T-helper 17 cell (primary cell): ENCODE measurements at regions not wholly inside any gene's neighbourhood (a gene's known extent, or its start where the extent isn't known, plus 50 kb on each side); places are given as distances from the start of the nearest gene placed in this dataset.
"Not testable (repeated sequence)": the region's sequence is repeated elsewhere in the genome, so short reads cannot be mapped to it uniquely, and the experiment has no call there.

ENCODE experiments used
- ATAC-seq: fragments of 150-1000 bp; cut with Tn5 transposase; 2 replicates; pipeline ENCODE4 v1.10.0; 2021; ENCODE audit warnings: mild to moderate bottlenecking, moderate library complexity
- DNase-seq, 3 donors: peaks; one replicate each; pipeline versions ENCODE4 v3.0.0 to v3.0.0-alpha.2; 2020 to 2021
- H3K9me3 ChIP-seq: one replicate; pipeline ENCODE4 v1.7.0; 2013; ENCODE audit warnings: low read length, mild to moderate bottlenecking; ENCODE audit not compliant: control insufficient read depth, poor library complexity, severe bottlenecking
- H3K27ac Mint-ChIP-seq: one replicate; pipeline ENCODE4 v1.8.0; 2022; ENCODE audit warnings: mild to moderate bottlenecking, moderate library complexity, mixed read lengths
- H3K27me3 Mint-ChIP-seq: one replicate; pipeline ENCODE4 v1.8.0; 2022; ENCODE audit warnings: mixed read lengths
- H3K36me3 Mint-ChIP-seq: one replicate; pipeline ENCODE4 v1.8.0; 2022; ENCODE audit warnings: low read depth, mixed read lengths
- H3K4me1 Mint-ChIP-seq: one replicate; pipeline ENCODE4 v1.8.0; 2022; ENCODE audit warnings: mild to moderate bottlenecking, mixed read lengths
- H3K4me3 Mint-ChIP-seq: one replicate; pipeline ENCODE4 v1.8.0; 2022; ENCODE audit warnings: mild to moderate bottlenecking, moderate library complexity, mixed read lengths

GRCh38 chr13:44306371-44307192 is 67.0 kb upstream of the SERP2 start:
- peaks cover 40% of the 10 kb centered on the region for H3K27me3 Mint-ChIP-seq
- H3K4me1 Mint-ChIP-seq = peaks cover 8% of the 10 kb centered on the region
- H3K4me3 Mint-ChIP-seq = no peak overlapping the region
- no peaks in the 10 kb centered on the region for H3K9me3 ChIP-seq
- ATAC-seq (peak; percentile 21), DNase-seq (no peak)
- peaks cover 3% of the 10 kb centered on the region for H3K36me3 Mint-ChIP-seq
- H3K27ac Mint-ChIP-seq = no peak overlapping the region

DNA sequence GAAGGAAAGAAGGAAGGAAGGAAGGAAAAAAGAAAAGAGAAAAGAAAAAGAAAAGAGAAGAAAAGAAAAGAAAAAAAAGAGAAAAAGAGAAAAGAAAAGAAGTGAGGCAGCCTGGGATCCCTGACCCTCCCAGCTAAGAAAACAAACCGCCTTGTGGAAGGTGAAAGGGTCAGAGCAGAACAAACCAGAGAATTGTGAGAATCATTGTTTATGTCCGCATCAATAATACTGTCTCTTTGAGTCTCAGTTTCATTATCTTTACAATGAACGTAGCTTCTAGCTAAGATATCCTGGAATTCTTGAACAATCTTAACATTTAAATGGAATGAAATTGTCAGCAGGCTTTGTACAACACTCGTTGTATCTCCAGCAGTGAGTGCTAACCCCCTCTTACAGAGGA is 66.4 kb upstream of the SERP2 start:
- H3K4me3 Mint-ChIP-seq = no peak overlapping the region
- no peak for DNase-seq
- no peak overlapping the region for H3K27ac Mint-ChIP-seq
- H3K9me3 ChIP-seq = no peaks in the 10 kb centered on the region
- peaks cover 3% of the 10 kb centered on the region for H3K36me3 Mint-ChIP-seq
- ATAC-seq = no peak
- peaks cover 8% of the 10 kb centered on the region for H3K4me1 Mint-ChIP-seq
- peaks cover 36% of the 10 kb centered on the region for H3K27me3 Mint-ChIP-seq

GRCh38 chr13:44307844-44308243 is 65.8 kb upstream of the SERP2 start:
- Mint-ChIP-seq H3K27me3 (peaks cover 37% of the 10 kb centered on the region), H3K36me3 (peaks cover 3% of the 10 kb centered on the region), H3K27ac (no peak overlapping the region), H3K4me3 (no peak overlapping the region), H3K4me1 (peaks cover 8% of the 10 kb centered on the region)
- no peaks in the 10 kb centered on the region for H3K9me3 ChIP-seq
- ATAC-seq = no peak
- no peak for DNase-seq

- peaks cover 42% of the 10 kb centered on the region for H3K27me3 Mint-ChIP-seq
- DNase-seq (no peak), ATAC-seq (no peak)
- no peaks in the 10 kb centered on the region for H3K9me3 ChIP-seq
- H3K36me3 Mint-ChIP-seq = peaks cover 3% of the 10 kb centered on the region
- H3K4me3 Mint-ChIP-seq = no peak overlapping the region
- H3K27ac Mint-ChIP-seq = no peak overlapping the region
- H3K4me1 Mint-ChIP-seq = peaks cover 8% of the 10 kb centered on the region
Measured at GRCh38 chr13:44308352-44308751, 65.3 kb upstream of the SERP2 start.

DNA sequence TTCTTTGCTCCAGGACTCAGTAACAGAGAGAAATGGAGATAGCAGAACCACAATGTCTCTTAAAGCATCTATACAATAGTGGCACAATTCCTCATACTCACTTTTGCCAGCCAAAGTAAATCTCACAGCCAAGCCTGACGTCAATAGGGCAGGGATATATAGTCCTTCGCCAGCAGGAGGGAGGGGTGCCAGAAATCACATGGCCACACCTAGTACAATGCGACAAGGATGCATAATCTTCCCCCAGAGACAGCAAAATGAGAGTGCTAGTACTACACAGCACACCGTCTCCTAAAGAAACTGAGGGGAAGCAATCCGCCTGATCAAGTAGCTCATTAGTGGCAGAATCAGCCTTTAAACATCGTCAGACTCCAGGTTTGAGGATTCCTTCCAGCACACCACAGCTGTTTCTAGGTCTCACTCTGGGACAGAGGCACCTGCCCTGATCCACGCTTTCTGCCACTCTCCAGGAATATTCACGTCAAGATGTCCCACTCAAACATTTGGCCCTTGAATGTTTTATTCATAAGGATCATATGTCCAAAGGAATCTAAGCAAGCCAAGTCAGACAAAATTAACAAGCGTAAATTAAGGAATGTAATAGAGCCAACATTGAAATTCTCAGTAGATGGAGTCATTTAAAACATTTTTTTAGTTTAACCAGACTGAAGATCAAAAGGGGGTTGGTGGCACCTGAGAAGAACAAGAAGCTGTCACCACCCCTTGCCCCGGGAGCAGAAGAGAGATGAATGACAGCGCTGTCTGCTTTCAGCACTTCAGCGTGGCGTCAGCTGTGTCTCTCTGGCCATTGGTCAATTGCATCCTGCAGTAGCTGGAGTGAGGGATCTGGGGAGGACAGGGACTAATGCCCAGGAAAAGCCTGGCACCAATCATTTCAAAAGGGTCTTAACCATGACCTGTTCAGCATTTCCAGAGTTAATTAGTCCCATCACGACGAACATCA is 63.5 kb upstream of the SERP2 start:
- DNase-seq (no peak), ATAC-seq (no peak)
- H3K4me1 Mint-ChIP-seq = peaks cover 8% of the 10 kb centered on the region
- no peak overlapping the region for H3K4me3 Mint-ChIP-seq
- peaks cover 6% of the 10 kb centered on the region for H3K36me3 Mint-ChIP-seq
- H3K9me3 ChIP-seq = no peaks in the 10 kb centered on the region
- no peak overlapping the region for H3K27ac Mint-ChIP-seq
- peaks cover 44% of the 10 kb centered on the region for H3K27me3 Mint-ChIP-seq

DNA sequence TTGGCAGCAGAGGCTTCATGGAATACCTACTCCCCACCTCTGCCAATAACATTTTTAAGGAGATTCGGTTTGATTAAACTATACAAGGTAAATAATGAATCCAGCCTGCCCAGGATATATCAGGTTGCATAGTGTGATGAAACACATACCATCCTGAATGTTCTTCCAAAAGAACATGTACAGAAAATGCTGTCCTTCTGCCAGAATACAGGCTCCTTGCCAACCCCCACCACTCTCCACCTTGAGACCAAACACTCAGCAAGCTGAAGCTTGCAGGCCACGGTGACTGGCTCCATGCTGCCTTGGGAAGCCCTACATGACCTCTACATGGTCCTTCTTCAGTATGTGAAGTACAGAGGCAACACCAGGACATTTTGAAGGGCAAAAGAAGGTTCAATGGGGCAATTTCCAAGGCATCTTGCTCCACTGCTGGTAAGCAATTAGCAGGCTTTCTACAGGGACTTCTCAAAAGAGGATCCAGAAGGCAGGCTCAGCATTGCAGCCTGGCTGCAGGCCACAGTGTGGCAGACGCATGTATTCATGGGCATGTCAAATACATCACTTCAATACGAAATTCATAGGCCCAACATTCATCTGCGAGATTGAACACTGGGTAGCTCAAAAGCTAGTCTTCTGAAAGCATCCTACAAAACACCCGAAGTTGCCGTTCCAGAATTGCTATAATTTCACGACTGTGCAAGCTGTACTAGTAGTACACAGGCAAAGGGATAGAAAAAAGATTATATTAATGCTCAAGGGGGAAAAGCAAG is 62.4 kb upstream of the SERP2 start:
- H3K27me3 Mint-ChIP-seq = peaks cover 47% of the 10 kb centered on the region
- H3K27ac Mint-ChIP-seq = no peak overlapping the region
- ATAC-seq = no peak

DNA sequence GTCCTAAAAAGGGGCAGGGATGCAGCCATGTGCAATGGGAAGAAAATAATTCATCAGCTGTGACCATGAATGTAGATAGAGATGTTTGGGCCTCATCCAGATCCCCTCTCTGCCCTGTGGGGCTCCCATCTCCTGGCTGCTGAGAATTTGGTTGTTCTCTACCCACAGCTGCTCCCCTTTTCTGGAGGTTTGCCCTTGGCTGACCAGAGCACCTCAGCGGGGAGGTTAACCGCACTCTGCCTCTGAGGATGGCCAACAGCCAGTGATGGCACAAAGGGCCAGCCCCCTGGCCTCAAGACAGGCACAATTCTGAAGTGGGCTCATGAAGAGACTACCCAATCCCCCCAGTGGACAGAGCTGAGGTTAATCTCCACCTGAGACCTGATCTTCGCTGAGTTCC is 61.5 kb upstream of the SERP2 start:
- ATAC-seq = no peak
- Mint-ChIP-seq H3K27me3 (peaks cover 47% of the 10 kb centered on the region), H3K4me1 (no peaks in the 10 kb centered on the region), H3K36me3 (peaks cover 3% of the 10 kb centered on the region), H3K4me3 (no peak overlapping the region), H3K27ac (no peak overlapping the region)
- H3K9me3 ChIP-seq = no peaks in the 10 kb centered on the region
- no peak for DNase-seq

More for the DNA sequence above, 62.4 kb upstream of the SERP2 start:
- H3K4me1 Mint-ChIP-seq = peaks cover 4% of the 10 kb centered on the region
- H3K36me3 Mint-ChIP-seq = peaks cover 6% of the 10 kb centered on the region
- H3K4me3 Mint-ChIP-seq = no peak overlapping the region
- H3K9me3 ChIP-seq = no peaks in the 10 kb centered on the region
- DNase-seq = no peak

DNA sequence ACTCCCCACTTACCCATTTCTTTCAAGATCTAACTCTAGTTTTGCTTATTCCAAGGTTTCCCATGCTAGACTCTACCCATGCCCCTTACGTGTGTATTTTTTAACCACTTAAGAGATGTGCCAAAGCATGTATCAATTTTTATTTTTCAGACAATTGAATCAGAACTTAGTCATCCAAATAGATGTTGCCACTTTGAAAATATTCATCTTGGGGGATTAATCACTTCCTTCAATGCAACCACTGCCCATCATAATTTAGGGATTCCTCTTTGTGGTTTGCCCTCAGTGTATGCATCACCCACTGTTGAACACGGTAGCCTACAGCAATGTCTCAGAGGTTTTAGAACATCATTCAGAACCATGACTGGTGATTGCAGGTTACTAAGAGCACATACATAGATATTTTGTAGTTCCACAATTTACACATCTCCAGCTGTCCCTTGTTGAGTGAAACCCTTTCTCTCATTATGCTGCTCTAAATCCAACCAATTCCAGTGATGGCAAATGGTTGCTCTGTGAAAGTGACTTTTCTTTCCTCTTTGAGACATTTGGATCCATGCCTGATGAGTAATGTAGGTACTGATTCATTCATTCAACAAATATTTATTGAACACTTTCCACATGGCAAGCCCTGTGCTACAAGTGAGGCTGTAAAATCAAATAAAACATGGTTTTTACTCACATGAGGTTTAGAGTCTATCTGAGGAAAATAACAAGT is 60.6 kb upstream of the SERP2 start:
- peaks cover 50% of the 10 kb centered on the region for H3K27me3 Mint-ChIP-seq
- DNase-seq = no peak

DNA sequence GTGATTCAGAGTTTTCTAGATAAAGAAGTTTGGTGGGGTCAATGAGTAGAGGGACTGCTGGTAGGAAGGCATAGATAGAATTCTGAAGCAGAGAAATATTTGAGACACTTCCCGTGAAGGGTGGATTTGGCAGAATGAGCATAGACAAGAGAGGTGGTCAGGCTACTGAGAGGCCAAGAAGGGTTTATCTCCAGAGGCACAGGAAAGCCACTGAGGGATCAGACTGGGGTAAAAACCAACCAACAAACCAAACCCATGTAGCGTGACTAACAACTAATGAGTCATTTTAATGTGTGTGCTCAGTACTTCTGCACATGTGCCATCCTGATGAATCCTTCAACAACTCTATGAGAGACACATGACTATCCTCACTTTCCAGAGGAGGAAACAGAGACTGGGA is 60.0 kb upstream of the SERP2 start:
- Mint-ChIP-seq H3K36me3 (peaks cover 3% of the 10 kb centered on the region), H3K27me3 (peaks cover 54% of the 10 kb centered on the region)
- no peak for ATAC-seq

More for the DNA sequence above, 60.6 kb upstream of the SERP2 start:
- H3K9me3 ChIP-seq = no peaks in the 10 kb centered on the region
- no peak for ATAC-seq
- Mint-ChIP-seq H3K4me1 (no peaks in the 10 kb centered on the region), H3K36me3 (peaks cover 3% of the 10 kb centered on the region), H3K27ac (no peak overlapping the region), H3K4me3 (no peak overlapping the region)

GRCh38 chr13:44314160-44314559 is 59.5 kb upstream of the SERP2 start:
- not testable (repeated sequence) for H3K36me3 Mint-ChIP-seq, H3K4me3 Mint-ChIP-seq, H3K4me1 Mint-ChIP-seq, H3K9me3 ChIP-seq, ATAC-seq, H3K27ac Mint-ChIP-seq, DNase-seq
- peaks cover 53% of the 10 kb centered on the region for H3K27me3 Mint-ChIP-seq

More for the DNA sequence above, 60.0 kb upstream of the SERP2 start:
- no peaks in the 10 kb centered on the region for H3K4me1 Mint-ChIP-seq
- no peak overlapping the region for H3K4me3 Mint-ChIP-seq
- no peak for DNase-seq
- no peaks in the 10 kb centered on the region for H3K9me3 ChIP-seq
- H3K27ac Mint-ChIP-seq = no peak overlapping the region

DNA sequence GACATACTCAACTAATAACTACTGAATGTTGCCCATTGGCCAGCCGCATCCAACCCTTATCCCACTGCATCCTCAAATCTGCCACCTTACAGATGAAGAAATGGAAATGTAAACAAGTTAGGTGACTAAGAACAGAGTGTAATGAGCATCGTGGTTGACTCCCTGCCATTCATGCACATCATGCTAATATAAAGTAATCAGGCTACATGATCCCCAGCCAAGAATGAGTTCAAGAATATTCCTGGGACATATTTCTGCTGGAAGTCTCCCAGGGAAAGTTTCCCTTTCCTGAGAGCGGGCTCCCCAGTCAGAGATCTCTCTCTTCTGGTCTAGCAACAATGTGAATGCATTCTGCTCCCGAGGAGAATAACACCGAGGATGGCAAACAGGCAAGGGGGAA is 55.9 kb upstream of the SERP2 start:
- no peaks in the 10 kb centered on the region for H3K4me1 Mint-ChIP-seq
- DNase-seq = no peak
- no peak overlapping the region for H3K27ac Mint-ChIP-seq
- H3K9me3 ChIP-seq = no peaks in the 10 kb centered on the region
- ATAC-seq = no peak
- no peak overlapping the region for H3K4me3 Mint-ChIP-seq
- H3K27me3 Mint-ChIP-seq = peaks cover 57% of the 10 kb centered on the region
- peaks cover 3% of the 10 kb centered on the region for H3K36me3 Mint-ChIP-seq

DNA sequence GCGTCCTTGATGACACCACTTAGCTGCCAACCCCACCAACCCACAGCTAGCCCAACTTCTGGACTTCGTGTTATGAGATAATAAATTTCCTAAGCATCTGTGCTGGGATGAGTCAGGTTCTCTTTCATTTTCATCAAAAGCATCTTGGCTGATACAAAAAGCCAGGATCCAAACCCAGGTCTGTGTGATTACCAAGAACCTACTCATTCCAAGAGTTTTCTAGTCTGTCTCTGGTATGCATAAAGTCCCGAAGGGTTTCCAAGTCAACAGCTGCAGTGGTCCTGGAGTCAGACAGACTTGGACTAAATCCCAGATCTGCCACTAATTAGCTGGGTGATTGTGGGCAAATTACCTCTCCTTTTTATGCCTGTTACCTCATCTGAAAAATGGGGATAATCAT is 55.5 kb upstream of the SERP2 start:
- Mint-ChIP-seq H3K4me3 (no peak overlapping the region), H3K4me1 (no peaks in the 10 kb centered on the region), H3K36me3 (peaks cover 3% of the 10 kb centered on the region), H3K27ac (no peak overlapping the region), H3K27me3 (peaks cover 53% of the 10 kb centered on the region)
- no peaks in the 10 kb centered on the region for H3K9me3 ChIP-seq
- ATAC-seq = no peak
- no peak for DNase-seq
